SK-N-SH treated with all-trans-retinoic acid at 6 μM for 48 hours (cell line): ENCODE measurements at regions not wholly inside any gene's neighbourhood (a gene's known extent, or its start where the extent isn't known, plus 50 kb on each side); places are given as distances from the start of the nearest gene placed in this dataset.

Source experiments
- ATAC-seq: fragments of 200-7000 bp; cut with Tn5 transposase; 3 replicates; pipeline ENCODE4 v1.9.1; 2020; ENCODE audit warnings: mild to moderate bottlenecking, moderate library complexity
- ARNTL ChIP-seq: fragments of 450-650 bp; formaldehyde crosslinking; IDR thresholded peaks from 2 replicates; pipeline ENCODE4 v1.5.0; 2020; ENCODE audit warnings: low read depth, mild to moderate bottlenecking, moderate library complexity, borderline replicate concordance
- BACH2 ChIP-seq: fragments of 250-450 bp; sonication (Bioruptor Pico); IDR thresholded peaks from 2 replicates; pipeline ENCODE4 v1.9.0; 2021; ENCODE audit warnings: mild to moderate bottlenecking, borderline replicate concordance
- CSDC2 ChIP-seq: fragments of 250-450 bp; sonication (Bioruptor Pico); IDR thresholded peaks from 2 replicates; pipeline ENCODE4 v1.5.0; 2020; ENCODE audit warnings: mild to moderate bottlenecking, moderate library complexity
- ESRRG ChIP-seq: fragments of 250-450 bp; sonication (Bioruptor Pico); IDR thresholded peaks from 2 replicates; pipeline ENCODE4 v1.6.1; 2021; ENCODE audit warnings: mild to moderate bottlenecking
- GLIS3 ChIP-seq: fragments of 250-450 bp; sonication (Bioruptor Pico); IDR thresholded peaks from 2 replicates; pipeline ENCODE4 v1.5.0; 2020; ENCODE audit warnings: mild to moderate bottlenecking, moderate library complexity
- ISL1 ChIP-seq: fragments of 250-450 bp; sonication (Bioruptor Pico); IDR thresholded peaks from 2 replicates; pipeline ENCODE4 v2.1.2; 2022; ENCODE audit warnings: mild to moderate bottlenecking, moderate library complexity
- OSR1 ChIP-seq: fragments of 250-450 bp; sonication (Bioruptor Pico); IDR thresholded peaks from 2 replicates; pipeline ENCODE4 v1.8.0; 2022; ENCODE audit warnings: moderate library complexity, mild to moderate bottlenecking, inconsistent platforms
- PATZ1 ChIP-seq: fragments of 250-450 bp; sonication (Bioruptor Pico); IDR thresholded peaks from 2 replicates; pipeline ENCODE4 v1.8.0; 2020; ENCODE audit warnings: mild to moderate bottlenecking, moderate library complexity, borderline replicate concordance
- POU6F1 ChIP-seq: fragments of 250-450 bp; sonication (Bioruptor Pico); IDR thresholded peaks from 2 replicates; pipeline ENCODE4 v1.8.0; 2021; ENCODE audit warnings: low read depth, mild to moderate bottlenecking, moderate library complexity, borderline replicate concordance
- PPARA ChIP-seq: fragments of 250-450 bp; sonication (Bioruptor Pico); IDR thresholded peaks from 2 replicates; pipeline ENCODE4 v1.5.0; 2020; ENCODE audit warnings: mild to moderate bottlenecking, borderline replicate concordance
- RARB ChIP-seq: fragments of 250-450 bp; sonication (Bioruptor Pico); IDR thresholded peaks from 2 replicates; pipeline ENCODE4 v1.8.0; 2021; ENCODE audit warnings: mild to moderate bottlenecking, moderate library complexity
- SNAI2 ChIP-seq: fragments of 250-450 bp; sonication (Bioruptor Pico); IDR thresholded peaks from 2 replicates; pipeline ENCODE4 v1.5.0; 2020; ENCODE audit warnings: mild to moderate bottlenecking, moderate library complexity
- TCF4 ChIP-seq: fragments of 250-450 bp; sonication (Bioruptor Pico); IDR thresholded peaks from 2 replicates; pipeline ENCODE4 v1.8.0; 2021; ENCODE audit warnings: mild to moderate bottlenecking, moderate library complexity, borderline replicate concordance
- TOX ChIP-seq: fragments of 250-450 bp; sonication (Bioruptor Pico); IDR thresholded peaks from 2 replicates; pipeline ENCODE4 v1.8.0; 2021; ENCODE audit warnings: mild to moderate bottlenecking, moderate library complexity, borderline replicate concordance
- TSHZ2 ChIP-seq: fragments of 250-450 bp; sonication (Bioruptor Pico); IDR thresholded peaks from 2 replicates; pipeline ENCODE4 v1.5.0; 2020; ENCODE audit warnings: mild to moderate bottlenecking, moderate library complexity
- ZC3H10 ChIP-seq: fragments of 250-450 bp; sonication (Bioruptor Pico); IDR thresholded peaks from 2 replicates; pipeline ENCODE4 v1.5.1; 2021; ENCODE audit warnings: mild to moderate bottlenecking, moderate library complexity
- ZFP3 ChIP-seq: fragments of 250-450 bp; sonication (Bioruptor Pico); IDR thresholded peaks from 2 replicates; pipeline ENCODE4 v1.5.0; 2020; ENCODE audit warnings: mild to moderate bottlenecking, moderate library complexity
- ZFP30 ChIP-seq: fragments of 450-650 bp; formaldehyde crosslinking; IDR thresholded peaks from 2 replicates; pipeline ENCODE4 v1.5.0; 2022; ENCODE audit warnings: mild to moderate bottlenecking, moderate library complexity
- ZNF565 ChIP-seq: fragments of 450-650 bp; formaldehyde crosslinking; conservative IDR thresholded peaks from 2 replicates; pipeline ENCODE4 v1.5.0; 2020; ENCODE audit warnings: low read depth, mild to moderate bottlenecking, moderate library complexity
- ZNF70 ChIP-seq: fragments of 450-650 bp; formaldehyde crosslinking; IDR thresholded peaks from 2 replicates; pipeline ENCODE4 v1.5.0; 2020; ENCODE audit warnings: mild to moderate bottlenecking, moderate library complexity
- ZNF8 ChIP-seq: fragments of 450-650 bp; formaldehyde crosslinking; IDR thresholded peaks from 2 replicates; pipeline ENCODE4 v1.5.0; 2020; ENCODE audit warnings: mild to moderate bottlenecking, moderate library complexity
- TF ChIP-seq, protein P1 (sequence below): fragments of 250-450 bp; sonication (Bioruptor Pico); IDR thresholded peaks from 2 replicates; pipeline ENCODE4 v1.5.1; 2021; ENCODE audit warnings: mild to moderate bottlenecking, moderate library complexity
- TF ChIP-seq, protein P2 (sequence below): fragments of 250-450 bp; sonication (Bioruptor Pico); IDR thresholded peaks from 2 replicates; pipeline ENCODE4 v1.5.1; 2020; ENCODE audit warnings: low read depth, mild to moderate bottlenecking, moderate library complexity

DNA sequence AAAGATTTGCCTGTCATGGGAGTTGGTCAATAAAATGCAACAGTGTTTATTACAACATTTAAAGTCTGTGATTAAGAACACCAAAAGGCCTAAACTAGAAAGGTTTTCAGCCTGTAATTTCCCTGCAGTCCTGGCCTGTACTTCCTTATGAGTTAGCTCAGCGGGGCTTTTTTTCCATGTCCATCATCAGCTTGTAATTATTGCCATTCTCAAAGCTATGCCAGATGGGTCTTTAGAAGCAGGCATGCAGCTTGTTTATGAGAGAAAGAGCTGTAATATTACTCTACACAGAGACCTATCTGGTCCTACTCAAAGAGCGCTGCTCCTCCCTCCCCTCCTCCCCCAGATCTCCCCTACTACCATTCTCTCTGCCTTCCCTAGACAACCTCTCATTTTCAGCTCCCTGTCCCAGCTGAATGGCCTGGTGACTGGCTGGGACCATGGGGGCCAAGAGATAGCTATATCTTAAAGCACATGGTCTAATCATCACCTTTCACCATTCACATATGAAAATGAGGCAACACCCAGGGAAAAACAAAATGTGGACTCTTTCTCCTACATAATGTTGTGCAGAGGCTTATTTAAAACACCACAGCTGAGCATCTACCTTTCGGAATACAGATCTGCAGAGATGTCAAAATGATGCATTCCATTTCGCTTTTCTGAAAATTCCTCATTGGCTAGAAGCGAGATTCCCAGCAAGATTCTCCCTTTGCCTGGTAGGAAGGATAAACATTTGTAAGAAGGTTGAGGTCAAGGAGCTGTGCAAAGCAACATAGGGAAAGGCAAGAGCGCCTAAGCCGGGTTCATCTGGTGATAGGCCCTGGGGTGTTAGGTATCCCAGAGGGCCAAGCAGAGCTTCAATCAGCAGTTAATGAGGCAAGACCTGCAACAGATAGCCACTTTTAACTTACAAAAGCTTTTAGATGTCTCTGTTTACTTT lies 209.7 kb upstream of the CDKN3 start (continued):
- TF ChIP-seq RARB (CRISPR knock-in tag) (no peak), ARNTL (CRISPR knock-in tag) (no peak)

- ATAC-seq = no peak
- no peak for TF ChIP-seq TCF4 (CRISPR knock-in tag)
- TF ChIP-seq ZNF565 (CRISPR knock-in tag) = no peak
- TF ChIP-seq RARB (CRISPR knock-in tag) = no peak
- no peak for TF ChIP-seq TSHZ2 (CRISPR knock-in tag)
- TF ChIP-seq PATZ1 (CRISPR knock-in tag) = no peak
- TF ChIP-seq BACH2 = no peak
- no peak for TF ChIP-seq ZC3H10 (CRISPR knock-in tag)
- TF ChIP-seq, protein P1, sequence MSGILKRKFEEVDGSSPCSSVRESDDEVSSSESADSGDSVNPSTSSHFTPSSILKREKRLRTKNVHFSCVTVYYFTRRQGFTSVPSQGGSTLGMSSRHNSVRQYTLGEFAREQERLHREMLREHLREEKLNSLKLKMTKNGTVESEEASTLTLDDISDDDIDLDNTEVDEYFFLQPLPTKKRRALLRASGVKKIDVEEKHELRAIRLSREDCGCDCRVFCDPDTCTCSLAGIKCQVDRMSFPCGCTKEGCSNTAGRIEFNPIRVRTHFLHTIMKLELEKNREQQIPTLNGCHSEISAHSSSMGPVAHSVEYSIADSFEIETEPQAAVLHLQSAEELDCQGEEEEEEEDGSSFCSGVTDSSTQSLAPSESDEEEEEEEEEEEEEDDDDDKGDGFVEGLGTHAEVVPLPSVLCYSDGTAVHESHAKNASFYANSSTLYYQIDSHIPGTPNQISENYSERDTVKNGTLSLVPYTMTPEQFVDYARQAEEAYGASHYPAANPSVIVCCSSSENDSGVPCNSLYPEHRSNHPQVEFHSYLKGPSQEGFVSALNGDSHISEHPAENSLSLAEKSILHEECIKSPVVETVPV (CRISPR knock-in tag) = no peak
- TF ChIP-seq ZFP30 (CRISPR knock-in tag) = no peak
- no peak for TF ChIP-seq CSDC2 (CRISPR knock-in tag)
- TF ChIP-seq ZFP3 = no peak
- TF ChIP-seq, protein P2, sequence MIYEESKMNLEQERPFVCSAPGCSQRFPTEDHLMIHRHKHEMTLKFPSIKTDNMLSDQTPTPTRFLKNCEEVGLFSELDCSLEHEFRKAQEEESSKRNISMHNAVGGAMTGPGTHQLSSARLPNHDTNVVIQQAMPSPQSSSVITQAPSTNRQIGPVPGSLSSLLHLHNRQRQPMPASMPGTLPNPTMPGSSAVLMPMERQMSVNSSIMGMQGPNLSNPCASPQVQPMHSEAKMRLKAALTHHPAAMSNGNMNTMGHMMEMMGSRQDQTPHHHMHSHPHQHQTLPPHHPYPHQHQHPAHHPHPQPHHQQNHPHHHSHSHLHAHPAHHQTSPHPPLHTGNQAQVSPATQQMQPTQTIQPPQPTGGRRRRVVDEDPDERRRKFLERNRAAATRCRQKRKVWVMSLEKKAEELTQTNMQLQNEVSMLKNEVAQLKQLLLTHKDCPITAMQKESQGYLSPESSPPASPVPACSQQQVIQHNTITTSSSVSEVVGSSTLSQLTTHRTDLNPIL = no peak
- TF ChIP-seq SNAI2 (CRISPR knock-in tag) = no peak
- TF ChIP-seq PPARA (CRISPR knock-in tag) = no peak
- TF ChIP-seq ZNF8 (CRISPR knock-in tag) = no peak
- no peak for TF ChIP-seq TOX (CRISPR knock-in tag)
- no peak for TF ChIP-seq ZNF70 (CRISPR knock-in tag)
- no peak for TF ChIP-seq GLIS3 (CRISPR knock-in tag)
- TF ChIP-seq ARNTL (CRISPR knock-in tag) = no peak
Measured at GRCh38 chr14:54188064-54188666, 208.6 kb upstream of the CDKN3 start.

DNA sequence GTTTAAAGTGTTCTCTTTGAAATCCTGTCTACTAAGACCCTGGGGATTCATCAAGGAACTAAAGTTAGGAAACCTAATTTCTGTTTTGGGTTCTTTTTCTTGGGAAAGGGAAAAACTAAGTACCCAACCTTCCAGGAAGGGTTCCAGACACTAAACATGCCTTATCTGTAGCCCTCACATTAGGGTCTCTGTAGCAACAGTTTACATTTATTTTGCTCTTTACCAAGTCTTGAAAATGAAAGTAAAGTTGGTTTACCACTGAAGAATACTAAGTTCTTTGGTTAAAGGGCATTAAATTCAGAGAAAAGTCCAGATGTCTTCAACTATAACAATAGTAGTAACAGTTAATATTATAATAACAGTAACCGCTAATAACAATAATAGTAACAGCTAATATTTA lies 207.5 kb upstream of the CDKN3 start:
- no peak for ATAC-seq
- no peak for TF ChIP-seq CSDC2 (CRISPR knock-in tag)
- no peak for TF ChIP-seq ZNF8 (CRISPR knock-in tag)
- TF ChIP-seq RARB (CRISPR knock-in tag) = no peak
- TF ChIP-seq ISL1 (CRISPR knock-in tag) = no peak
- no peak for TF ChIP-seq TCF4 (CRISPR knock-in tag)
- no peak for TF ChIP-seq POU6F1 (CRISPR knock-in tag)
- TF ChIP-seq ESRRG (CRISPR knock-in tag) = no peak
- TF ChIP-seq ARNTL (CRISPR knock-in tag) = no peak
- TF ChIP-seq PPARA (CRISPR knock-in tag) = no peak
- no peak for TF ChIP-seq ZNF565 (CRISPR knock-in tag)
- TF ChIP-seq PATZ1 (CRISPR knock-in tag) = no peak
- TF ChIP-seq OSR1 (CRISPR knock-in tag) = no peak
- TF ChIP-seq, protein P1 (CRISPR knock-in tag) = no peak
